NCI-H1417 (cell line): ENCODE measurements at regions not wholly inside any gene's neighbourhood (a gene's known extent, or its start where the extent isn't known, plus 50 kb on each side); places are given as distances from the start of the nearest gene placed in this dataset.
A peak's percentile ranks its signal among the peaks of the same experiment; 100 is the strongest.

Source experiments
- DNase-seq, 3 experiments: peaks; one replicate each; lab custom pipeline; 2025; lab: John Stamatoyannopoulos, UW

DNA sequence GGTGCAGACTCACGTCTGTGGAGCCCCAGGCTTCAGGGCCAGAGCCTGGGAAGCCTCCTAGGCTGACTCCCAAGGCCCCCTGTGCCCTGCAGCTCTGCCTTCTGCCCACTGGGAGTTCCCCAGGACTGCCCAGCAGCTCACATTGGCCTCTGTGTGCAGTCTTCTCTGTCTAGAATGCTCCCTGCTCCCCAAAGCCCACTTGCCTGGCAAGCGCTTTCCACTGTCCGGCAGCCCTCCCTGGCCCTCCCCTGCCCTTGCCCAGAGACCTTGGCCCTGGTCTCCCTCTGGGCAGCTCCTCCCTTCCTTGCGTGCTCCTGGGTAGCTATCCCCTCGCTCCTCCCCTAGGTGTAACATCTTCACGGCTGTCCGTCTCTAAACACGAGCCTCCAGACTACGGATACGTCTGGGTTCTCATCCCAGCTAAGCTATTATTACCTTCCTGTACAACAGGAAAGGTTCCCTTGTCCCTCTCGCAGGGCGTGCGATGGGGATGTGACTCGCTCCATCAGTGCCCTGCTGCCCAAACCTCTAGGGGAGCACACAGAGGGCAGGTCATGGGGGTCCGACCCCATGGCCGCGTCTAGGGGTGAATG, 325.5 kb upstream of the RTL1 start:
- DNase-seq: no peak

GRCh38 chr14:101229666-101230065, 326.1 kb upstream of the RTL1 start:
- no peak for DNase-seq

GRCh38 chr14:101230161-101230850, 326.8 kb upstream of the RTL1 start:
- DNase-seq: no peak

DNA sequence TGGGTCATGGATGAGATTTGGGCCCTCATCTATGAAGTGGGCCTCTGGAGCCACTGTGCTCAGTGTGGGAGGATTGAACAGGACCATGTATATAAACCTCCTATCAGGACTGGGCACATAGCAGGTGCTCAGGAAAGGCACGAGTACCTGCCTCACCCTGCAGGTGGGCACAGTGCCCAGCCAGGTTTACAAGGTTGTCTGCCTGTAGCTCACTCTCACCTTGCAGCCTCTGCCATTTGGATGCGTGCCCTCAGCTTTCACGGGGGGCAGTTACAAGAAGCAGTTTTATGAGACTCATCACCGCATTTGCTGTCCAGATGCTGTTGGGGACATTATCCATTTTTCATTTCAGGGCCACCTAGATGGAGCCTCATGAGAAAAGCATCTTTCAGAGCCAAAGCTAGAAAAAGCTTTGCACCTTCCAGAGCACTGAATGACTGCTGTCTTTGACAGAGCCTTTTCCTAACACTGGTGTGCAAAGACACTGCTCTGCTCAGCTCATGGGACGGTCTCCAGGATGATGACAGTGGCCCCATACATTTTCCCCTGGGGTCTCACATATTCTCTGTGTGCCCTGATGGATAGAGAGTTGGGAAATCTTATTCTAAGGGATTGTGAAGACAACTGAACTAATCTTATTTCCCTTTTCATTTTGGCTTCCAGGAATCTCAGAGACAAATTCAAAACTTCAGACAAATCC, 327.5 kb upstream of the RTL1 start:
- no peak for DNase-seq

DNA sequence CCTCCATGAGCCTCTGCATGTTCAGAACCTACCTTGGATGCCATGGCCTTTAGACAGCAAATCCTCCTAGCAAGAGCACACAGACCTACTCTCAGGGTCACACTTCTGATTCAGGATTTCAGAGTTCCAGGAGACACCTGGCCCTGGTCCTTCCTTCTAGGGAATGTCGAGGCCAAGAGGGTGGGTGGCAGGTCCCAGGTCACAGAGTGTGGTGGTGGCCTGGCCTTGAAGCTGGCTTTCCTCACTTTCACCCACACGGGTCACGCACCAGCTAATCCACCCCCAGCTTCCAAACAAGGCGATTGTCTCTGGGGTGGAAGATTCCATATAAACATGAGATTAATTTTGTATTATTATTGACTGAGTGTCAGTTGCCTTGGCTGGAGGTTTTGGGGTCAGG, 328.3 kb upstream of the RTL1 start:
- DNase-seq: no peak

GRCh38 chr14:101232340-101233020, 328.8 kb upstream of the DIO3 start:
- no peak for DNase-seq

- no peak for DNase-seq
Observed at GRCh38 chr14:101233021-101233366, 328.3 kb upstream of the DIO3 start.

GRCh38 chr14:101233391-101233790, 327.9 kb upstream of the DIO3 start:
- DNase-seq: no peak

GRCh38 chr14:101233808-101234207, 327.5 kb upstream of the DIO3 start:
- DNase-seq: no peak

- DNase-seq: peak in 1 of 3 experiments; percentile 25
Observed at GRCh38 chr14:101234244-101234937, 326.9 kb upstream of the DIO3 start.

GRCh38 chr14:101234999-101235334, 326.3 kb upstream of the DIO3 start:
- peak in 1 of 3 experiments; percentile 70 for DNase-seq

DNA sequence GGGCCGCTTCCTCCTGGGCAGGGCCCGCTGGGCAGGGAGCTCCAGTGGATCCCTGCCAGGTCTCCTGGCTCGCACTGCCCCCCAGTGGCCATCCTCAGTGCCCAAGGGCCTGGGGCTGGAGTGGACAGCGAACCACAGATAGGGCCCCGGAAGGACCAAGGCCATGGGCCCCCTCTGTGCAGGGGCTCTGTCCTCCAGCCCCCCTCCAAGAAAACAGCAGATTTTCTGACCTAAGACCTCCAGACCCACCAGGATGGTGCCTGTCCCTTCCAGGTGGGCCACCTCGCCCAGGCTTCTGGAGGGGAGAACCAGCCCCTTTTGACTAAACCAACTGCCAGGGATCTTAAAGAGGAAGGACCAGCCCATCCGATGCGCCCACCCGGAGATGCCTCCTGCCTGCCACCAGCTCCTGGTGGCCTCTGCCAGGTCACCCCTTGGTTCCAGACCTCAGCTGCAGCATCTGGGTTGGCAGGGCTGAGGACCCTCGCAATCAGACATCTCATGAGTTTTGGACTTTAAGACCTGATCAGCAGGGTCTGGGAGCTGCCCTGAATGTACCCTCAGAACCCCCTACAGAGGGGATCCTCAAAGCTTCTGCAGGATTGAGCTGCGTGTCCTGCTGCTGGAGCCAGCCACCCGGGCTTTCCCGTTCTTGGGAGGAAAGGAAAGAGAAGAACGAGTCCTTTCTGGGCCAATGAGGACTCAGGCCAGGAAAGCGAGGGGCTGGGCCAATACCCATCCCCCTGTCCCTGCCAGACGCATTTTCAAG, 325.8 kb upstream of the DIO3 start:
- peak in 2 of 3 experiments; percentile 79 to 80 for DNase-seq

- DNase-seq: no peak
Observed at GRCh38 chr14:101236496-101237251, 324.6 kb upstream of the DIO3 start.

- DNase-seq: no peak
Observed at GRCh38 chr14:101237252-101237616, 324.1 kb upstream of the DIO3 start.

- no peak for DNase-seq
Observed at GRCh38 chr14:101239065-101239464, 322.2 kb upstream of the DIO3 start.

DNA sequence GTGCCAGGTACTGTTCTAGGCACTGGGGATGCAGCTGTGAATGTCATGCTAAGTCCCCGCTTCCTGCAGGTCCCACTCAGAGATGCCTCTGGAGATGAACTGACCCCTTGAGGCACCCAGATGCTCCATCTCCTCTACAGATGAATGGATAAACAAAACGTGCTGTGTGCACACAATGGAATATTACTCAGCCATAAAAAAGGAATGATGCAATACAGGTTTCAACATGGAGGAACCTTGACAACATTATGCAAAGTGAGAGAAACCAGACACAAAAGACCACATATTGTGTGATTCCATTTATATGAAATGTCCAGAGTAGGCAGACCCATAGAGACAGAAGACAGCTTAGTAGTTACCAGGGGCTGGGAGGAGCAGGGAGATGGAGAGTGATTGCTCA, 320.1 kb upstream of the DIO3 start:
- DNase-seq: no peak

- no peak for DNase-seq
Observed at GRCh38 chr14:101241807-101242278, 319.5 kb upstream of the DIO3 start.

- DNase-seq: no peak
Observed at GRCh38 chr14:101242442-101243385, 318.6 kb upstream of the DIO3 start.

GRCh38 chr14:101243587-101244338, 317.5 kb upstream of the DIO3 start:
- no peak for DNase-seq
